Endothelial cell of hepatic sinusoid (primary cell): ENCODE measurements at regions not wholly inside any gene's neighbourhood (a gene's known extent, or its start where the extent isn't known, plus 50 kb on each side); places are given as distances from the start of the nearest gene placed in this dataset.
"Not testable (repeated sequence)": the region's sequence is repeated elsewhere in the genome, so short reads cannot be mapped to it uniquely, and the experiment has no call there.

Experiments used
- in situ Hi-C: cut with HindIII; loops from 2 replicates; pipeline ENCODE4 v1.10.0; 2017; ENCODE audit warnings: low sequenced_read_pairs

- in situ Hi-C loops = no loop called here
Observed at GRCh38 chr5:39640552-39640951, 215.8 kb upstream of the DAB2 start.

- in situ Hi-C loops = no loop called here
Observed at GRCh38 chr5:39639618-39640089, 214.9 kb upstream of the DAB2 start.

GRCh38 chr5:39638813-39639212 is 214.0 kb upstream of the DAB2 start:
- in situ Hi-C loops = no loop called here

- in situ Hi-C loops = no loop called here
Observed at GRCh38 chr5:39633057-39633456, 208.3 kb upstream of the DAB2 start.

- in situ Hi-C loops = no loop called here
Observed at GRCh38 chr5:39631958-39632357, 207.2 kb upstream of the DAB2 start.

- in situ Hi-C loops = no loop called here
Observed at GRCh38 chr5:39629946-39630345, 205.2 kb upstream of the DAB2 start.

- in situ Hi-C loops = no loop called here
Observed at GRCh38 chr5:39628348-39628747, 203.6 kb upstream of the DAB2 start.

- in situ Hi-C loops = no loop called here
Observed at GRCh38 chr5:39624890-39625289, 200.1 kb upstream of the DAB2 start.

- in situ Hi-C loops = no loop called here
Observed at GRCh38 chr5:39624268-39624886, 199.6 kb upstream of the DAB2 start.

- in situ Hi-C loops = no loop called here
Observed at GRCh38 chr5:39623291-39623865, 198.6 kb upstream of the DAB2 start.

- in situ Hi-C loops = no loop called here
Observed at GRCh38 chr5:39622281-39622680, 197.5 kb upstream of the DAB2 start.

- in situ Hi-C loops = no loop called here
Observed at GRCh38 chr5:39619168-39619818, 194.5 kb upstream of the DAB2 start.

GRCh38 chr5:39618391-39618790 is 193.6 kb upstream of the DAB2 start:
- in situ Hi-C loops = no loop called here

GRCh38 chr5:39616131-39616530 is 191.4 kb upstream of the DAB2 start:
- in situ Hi-C loops = no loop called here

GRCh38 chr5:39611076-39611475 is 186.3 kb upstream of the DAB2 start:
- in situ Hi-C loops = not testable (repeated sequence)

- in situ Hi-C loops = no loop called here
Observed at GRCh38 chr5:39608024-39608423, 183.2 kb upstream of the DAB2 start.

- in situ Hi-C loops = no loop called here
Observed at GRCh38 chr5:39606591-39606990, 181.8 kb upstream of the DAB2 start.

- in situ Hi-C loops = no loop called here
Observed at GRCh38 chr5:39605588-39606575, 181.1 kb upstream of the DAB2 start.

- in situ Hi-C loops = no loop called here
Observed at GRCh38 chr5:39605145-39605544, 180.4 kb upstream of the DAB2 start.

GRCh38 chr5:39604491-39604890 is 179.7 kb upstream of the DAB2 start:
- in situ Hi-C loops = no loop called here
